GM10266 (cell line): ENCODE measurements at regions not wholly inside any gene's neighbourhood (a gene's known extent, or its start where the extent isn't known, plus 50 kb on each side); places are given as distances from the start of the nearest gene placed in this dataset.

Source experiments
- DNase-seq: peaks from one replicate; pipeline ENCODE4 v3.0.0; 2012; ENCODE audit errors: extremely low spot score
- TF ChIP-seq, protein P1 (sequence below): IDR thresholded peaks from 2 replicates; pipeline ENCODE4 v1.5.1; 2012; ENCODE audit warnings: mild to moderate bottlenecking, low read depth; ENCODE audit not compliant: control insufficient read depth, insufficient read depth; ENCODE audit errors: missing control alignments

DNA sequence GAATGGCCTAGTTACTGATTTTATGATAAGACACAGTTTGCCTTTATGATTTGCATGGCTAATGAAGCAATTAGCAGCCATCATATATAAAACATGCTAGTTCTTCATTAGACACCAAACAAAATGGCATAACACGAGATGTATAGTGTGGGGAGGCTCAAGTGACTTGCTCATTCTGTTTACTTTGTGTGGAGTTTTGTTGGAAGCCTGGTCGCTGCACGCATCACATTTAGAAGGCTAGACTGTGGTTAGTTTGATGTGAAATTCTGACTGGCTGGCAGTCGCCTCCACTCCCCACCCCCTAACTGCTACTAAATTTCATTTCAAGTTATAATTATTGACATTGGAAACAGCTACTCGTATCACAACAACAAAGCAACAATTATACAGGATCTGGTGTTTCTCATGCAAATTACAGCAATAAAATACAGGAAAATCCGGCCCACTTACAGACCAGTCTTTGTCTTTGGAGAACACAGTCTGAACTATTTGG lies 356.1 kb downstream of the LMO4 start:
- DNase-seq, result no peak
- TF ChIP-seq, protein P1, sequence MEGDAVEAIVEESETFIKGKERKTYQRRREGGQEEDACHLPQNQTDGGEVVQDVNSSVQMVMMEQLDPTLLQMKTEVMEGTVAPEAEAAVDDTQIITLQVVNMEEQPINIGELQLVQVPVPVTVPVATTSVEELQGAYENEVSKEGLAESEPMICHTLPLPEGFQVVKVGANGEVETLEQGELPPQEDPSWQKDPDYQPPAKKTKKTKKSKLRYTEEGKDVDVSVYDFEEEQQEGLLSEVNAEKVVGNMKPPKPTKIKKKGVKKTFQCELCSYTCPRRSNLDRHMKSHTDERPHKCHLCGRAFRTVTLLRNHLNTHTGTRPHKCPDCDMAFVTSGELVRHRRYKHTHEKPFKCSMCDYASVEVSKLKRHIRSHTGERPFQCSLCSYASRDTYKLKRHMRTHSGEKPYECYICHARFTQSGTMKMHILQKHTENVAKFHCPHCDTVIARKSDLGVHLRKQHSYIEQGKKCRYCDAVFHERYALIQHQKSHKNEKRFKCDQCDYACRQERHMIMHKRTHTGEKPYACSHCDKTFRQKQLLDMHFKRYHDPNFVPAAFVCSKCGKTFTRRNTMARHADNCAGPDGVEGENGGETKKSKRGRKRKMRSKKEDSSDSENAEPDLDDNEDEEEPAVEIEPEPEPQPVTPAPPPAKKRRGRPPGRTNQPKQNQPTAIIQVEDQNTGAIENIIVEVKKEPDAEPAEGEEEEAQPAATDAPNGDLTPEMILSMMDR, result no peak

DNA sequence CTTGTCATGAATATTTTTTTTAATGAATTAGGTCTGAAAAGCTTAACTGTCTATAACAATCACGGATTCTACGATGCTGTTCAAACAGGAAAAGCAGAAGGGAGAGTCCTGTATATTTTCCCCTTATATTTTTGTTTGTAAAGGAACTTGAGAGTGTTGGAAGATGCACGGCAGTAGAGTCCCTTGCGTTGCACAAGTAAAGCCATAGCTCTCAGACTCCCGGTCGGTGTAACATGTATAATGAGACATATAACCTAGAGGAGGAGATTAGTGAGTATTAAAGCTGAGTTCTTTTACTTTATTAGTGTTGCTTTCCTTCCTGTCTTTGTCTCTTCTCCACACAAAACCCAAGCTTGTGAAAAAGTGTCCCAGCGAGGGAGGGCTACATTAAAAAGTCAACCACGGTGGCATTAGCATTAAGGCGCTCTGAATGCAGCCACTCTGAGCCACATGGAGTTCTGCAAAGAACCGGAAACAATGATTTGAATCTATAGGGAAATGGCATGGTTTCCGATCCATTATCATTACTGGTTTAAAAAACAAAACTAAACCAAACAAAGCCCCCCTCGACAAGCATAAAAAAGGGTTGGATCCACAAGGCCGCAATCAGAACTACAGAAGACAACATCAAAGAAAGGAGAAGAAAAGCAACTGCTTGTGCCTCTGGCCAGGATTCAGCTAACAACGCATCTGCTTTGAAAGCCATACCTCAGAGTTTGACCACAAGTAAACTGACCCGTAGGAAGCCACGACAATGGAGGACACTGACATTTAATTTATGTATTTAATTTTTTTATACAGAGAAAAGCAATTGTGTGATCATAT lies 356.8 kb downstream of the LMO4 start:
- DNase-seq, result no peak
- TF ChIP-seq, protein P1, result no peak

DNA sequence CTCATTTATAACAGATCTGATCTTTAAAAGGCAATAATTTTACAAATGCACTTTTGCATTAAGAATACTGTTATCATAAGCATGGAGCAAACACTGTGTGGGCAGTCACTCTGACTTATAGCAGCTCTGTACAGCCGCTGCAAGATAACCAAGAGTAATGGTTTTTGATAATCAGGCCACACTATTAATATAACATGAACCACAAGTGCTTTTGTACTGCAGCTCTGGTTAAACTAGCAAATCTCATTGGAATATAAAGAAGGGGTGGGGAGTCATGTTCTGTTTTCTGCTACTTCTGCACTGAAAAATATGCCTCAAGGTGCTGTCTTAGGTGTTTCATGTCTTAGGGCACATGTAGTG lies 357.4 kb downstream of the LMO4 start:
- no peak for DNase-seq
- TF ChIP-seq, protein P1, result no peak

DNA sequence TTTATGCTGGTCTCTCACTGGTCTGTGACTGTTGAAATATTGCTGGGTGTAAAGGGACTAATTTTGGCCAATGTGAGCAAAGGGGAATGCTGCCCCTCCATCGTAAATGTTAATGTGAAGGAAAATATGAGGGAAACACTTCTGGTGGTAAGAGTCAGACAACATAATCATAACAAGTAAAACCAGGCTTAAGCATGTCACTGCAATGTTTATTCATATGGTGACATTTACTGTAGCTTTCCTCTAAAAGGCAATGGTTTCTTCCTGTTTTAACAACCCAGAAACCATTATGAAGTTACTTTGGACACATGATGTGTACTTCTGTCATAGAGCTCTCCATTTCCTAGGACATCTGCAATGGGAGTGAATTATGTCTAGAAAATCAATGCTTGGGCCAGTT lies 358.0 kb downstream of the LMO4 start:
- TF ChIP-seq, protein P1, result no peak
- no peak for DNase-seq

DNA sequence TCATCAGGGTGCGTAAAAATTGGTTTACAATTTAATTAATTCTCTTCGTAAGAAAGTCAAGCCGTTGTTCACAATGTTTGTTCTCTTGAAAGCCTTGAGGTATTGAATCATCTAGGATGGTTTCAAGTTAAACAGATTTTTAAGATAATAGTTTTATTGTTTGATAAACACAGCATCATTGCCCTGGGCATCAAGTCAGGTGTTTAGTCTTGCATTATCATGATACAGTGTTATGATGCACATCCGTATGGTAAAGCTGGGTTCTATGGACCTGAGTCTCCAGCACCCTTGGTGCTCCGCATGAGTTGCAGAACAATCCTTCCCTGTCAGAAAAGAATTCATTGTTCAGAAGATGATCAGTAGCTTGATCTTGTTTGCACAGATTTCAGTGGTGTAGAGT lies 359.5 kb downstream of the LMO4 start:
- DNase-seq, result no peak
- TF ChIP-seq, protein P1, result no peak

DNA sequence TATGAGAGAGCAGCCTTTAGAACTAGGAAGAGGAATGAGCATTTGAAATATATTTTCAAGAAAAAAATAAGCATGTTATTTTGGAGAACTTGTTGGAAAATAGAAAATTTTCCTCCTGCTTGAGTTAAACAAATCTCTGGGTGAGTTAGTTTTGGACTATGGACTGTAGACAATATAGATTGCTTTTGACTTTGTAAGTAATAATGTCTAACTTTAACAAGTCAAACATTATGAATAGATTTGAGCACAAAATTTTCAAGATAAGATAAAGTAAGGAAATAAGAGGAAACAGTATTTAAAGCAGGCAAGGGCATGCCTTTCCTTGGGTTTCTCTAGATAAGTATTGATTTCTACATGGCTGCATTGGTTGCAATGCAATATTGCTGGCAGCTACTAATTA lies 360.8 kb downstream of the LMO4 start:
- TF ChIP-seq, protein P1, result no peak
- no peak for DNase-seq

DNA sequence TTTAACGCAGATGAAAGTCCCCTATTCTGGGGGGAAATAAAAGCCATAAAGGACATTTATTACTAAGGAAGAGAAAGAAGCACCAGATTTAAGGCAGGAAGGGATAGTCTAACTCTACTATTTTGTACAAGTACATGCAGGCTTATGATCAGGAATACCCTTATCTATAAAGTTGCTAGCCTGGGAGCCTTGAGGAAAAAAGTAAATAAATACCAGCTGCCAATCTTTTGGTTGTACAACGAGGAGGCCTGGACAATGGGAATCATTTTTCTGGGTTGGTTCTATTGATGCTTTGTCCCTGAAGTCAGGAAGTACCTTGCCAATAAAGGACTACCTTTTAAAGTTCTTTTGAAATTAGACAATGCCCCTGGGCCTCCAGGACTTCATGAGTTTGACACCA lies 367.8 kb downstream of the LMO4 start:
- no peak for DNase-seq
- TF ChIP-seq, protein P1, result no peak
